ENCODE measurements at regions not wholly inside any gene's neighbourhood (a gene's known extent, or its start where the extent isn't known, plus 50 kb on each side); places are given as distances from the start of the nearest gene placed in this dataset.

DNA sequence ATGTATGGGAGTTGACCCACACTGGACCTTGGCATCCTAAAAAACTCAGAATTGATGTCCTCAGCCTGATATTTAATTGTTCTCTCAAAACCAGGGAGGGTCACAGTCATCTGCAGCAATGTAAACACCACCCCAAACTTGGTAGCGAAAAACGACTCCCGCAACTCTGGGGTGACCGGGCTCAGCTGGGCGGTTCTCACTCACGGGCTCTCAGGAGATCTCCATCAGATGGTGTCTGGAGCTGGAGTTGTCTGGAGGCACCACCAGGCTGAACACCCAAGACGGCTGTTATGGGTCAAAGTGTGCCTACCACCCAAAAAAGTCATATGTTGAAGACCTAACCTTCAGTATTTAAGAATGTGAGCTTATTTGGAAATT, 50.9 kb upstream of the NXT1 start:
- Mint-ChIP-seq H3K27me3 (ENCODE audit: low read depth) (peaks cover 25% of the 10 kb centered on the region), H3K4me3 (ENCODE audit: unreplicated experiment) (no peak overlapping the region), H3K36me3 (ENCODE audit: low read depth) (no peaks in the 10 kb centered on the region), H3K27ac (ENCODE audit: unreplicated experiment) (no peak overlapping the region), H3K4me1 (ENCODE audit: low read depth) (no peaks in the 10 kb centered on the region), H3K9me3 (ENCODE audit: low read depth) (no peaks in the 10 kb centered on the region)
- DNase-seq (ENCODE audit: low spot score) = no peak
- TF ChIP-seq, protein P1, sequence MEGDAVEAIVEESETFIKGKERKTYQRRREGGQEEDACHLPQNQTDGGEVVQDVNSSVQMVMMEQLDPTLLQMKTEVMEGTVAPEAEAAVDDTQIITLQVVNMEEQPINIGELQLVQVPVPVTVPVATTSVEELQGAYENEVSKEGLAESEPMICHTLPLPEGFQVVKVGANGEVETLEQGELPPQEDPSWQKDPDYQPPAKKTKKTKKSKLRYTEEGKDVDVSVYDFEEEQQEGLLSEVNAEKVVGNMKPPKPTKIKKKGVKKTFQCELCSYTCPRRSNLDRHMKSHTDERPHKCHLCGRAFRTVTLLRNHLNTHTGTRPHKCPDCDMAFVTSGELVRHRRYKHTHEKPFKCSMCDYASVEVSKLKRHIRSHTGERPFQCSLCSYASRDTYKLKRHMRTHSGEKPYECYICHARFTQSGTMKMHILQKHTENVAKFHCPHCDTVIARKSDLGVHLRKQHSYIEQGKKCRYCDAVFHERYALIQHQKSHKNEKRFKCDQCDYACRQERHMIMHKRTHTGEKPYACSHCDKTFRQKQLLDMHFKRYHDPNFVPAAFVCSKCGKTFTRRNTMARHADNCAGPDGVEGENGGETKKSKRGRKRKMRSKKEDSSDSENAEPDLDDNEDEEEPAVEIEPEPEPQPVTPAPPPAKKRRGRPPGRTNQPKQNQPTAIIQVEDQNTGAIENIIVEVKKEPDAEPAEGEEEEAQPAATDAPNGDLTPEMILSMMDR (IDR thresholded peaks at IDR 0.05) = no peak

DNA sequence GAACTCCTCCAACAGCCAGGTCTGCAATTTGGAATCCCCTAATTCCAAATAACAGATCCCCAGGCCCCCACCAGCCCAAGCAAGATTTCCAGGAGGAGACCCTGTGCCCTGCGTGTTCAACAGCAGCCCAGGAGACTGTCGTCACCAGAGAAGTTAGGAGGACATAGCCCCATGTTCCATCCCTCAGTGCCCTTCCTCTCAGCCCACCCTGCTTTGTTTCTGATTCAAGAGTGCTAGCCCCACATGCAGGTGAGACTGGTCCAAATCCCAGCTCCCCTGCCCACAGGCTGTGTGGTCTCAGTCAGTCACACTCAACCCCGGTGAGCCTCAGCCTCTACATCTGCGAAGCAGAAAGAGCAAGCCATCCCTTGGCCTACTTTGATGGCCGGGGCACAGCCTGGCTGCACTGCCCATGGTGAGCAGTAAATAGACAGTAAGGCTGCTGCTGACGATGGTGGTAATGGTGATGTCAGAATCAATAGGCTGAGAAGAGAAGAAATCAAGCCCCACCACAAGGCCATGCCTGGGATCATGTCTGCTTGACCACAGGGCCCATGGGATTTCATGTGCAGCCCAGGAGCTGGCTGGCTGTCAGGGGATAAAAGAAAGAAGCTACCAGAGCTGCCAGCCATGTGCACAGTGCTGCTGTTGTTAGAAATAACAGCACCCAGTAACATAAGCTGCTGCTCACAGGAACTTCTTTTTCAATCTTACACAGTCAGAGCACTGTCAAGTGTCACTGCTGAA, 51.5 kb upstream of the NXT1 start:
- no peak overlapping the region for H3K4me3 Mint-ChIP-seq (ENCODE audit: unreplicated experiment)
- H3K27ac Mint-ChIP-seq (ENCODE audit: unreplicated experiment) = no peak overlapping the region

DNA sequence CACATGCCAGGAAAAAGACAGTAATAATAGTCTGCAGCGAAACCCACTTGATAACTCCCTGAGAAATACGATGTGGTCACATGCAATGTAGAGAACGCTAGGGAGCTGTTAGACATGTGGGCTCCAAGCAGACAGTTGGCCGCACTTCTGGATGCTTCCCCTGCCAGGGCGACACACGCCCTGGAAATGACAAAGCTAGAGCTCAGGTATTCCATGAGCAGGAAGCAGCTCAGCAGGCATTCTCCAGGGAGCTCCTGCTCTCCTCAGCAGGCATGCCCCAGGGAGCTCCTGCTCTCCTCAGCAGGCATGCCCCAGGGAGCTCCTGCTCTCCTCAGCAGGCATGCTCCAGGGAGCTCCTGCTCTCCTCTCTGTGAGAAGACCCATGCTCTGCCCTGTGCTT, 52.4 kb upstream of the NXT1 start:
- Mint-ChIP-seq H3K27ac (ENCODE audit: unreplicated experiment) (no peak overlapping the region), H3K9me3 (ENCODE audit: low read depth) (no peaks in the 10 kb centered on the region), H3K4me1 (ENCODE audit: low read depth) (no peaks in the 10 kb centered on the region), H3K36me3 (ENCODE audit: low read depth) (no peaks in the 10 kb centered on the region), H3K27me3 (ENCODE audit: low read depth) (peaks cover 21% of the 10 kb centered on the region), H3K4me3 (ENCODE audit: unreplicated experiment) (no peak overlapping the region)
- DNase-seq (ENCODE audit: low spot score) = no peak
- TF ChIP-seq, protein P1 (IDR thresholded peaks at IDR 0.05) = no peak

More for the DNA sequence above, 51.5 kb upstream of the NXT1 start:
- DNase-seq (ENCODE audit: low spot score) = no peak
- TF ChIP-seq, protein P1 (IDR thresholded peaks at IDR 0.05) = no peak
- no peaks in the 10 kb centered on the region for H3K4me1 Mint-ChIP-seq (ENCODE audit: low read depth)
- H3K36me3 Mint-ChIP-seq (ENCODE audit: low read depth) = no peaks in the 10 kb centered on the region
- H3K9me3 Mint-ChIP-seq (ENCODE audit: low read depth) = no peaks in the 10 kb centered on the region
- H3K27me3 Mint-ChIP-seq (ENCODE audit: low read depth) = peaks cover 27% of the 10 kb centered on the region

DNA sequence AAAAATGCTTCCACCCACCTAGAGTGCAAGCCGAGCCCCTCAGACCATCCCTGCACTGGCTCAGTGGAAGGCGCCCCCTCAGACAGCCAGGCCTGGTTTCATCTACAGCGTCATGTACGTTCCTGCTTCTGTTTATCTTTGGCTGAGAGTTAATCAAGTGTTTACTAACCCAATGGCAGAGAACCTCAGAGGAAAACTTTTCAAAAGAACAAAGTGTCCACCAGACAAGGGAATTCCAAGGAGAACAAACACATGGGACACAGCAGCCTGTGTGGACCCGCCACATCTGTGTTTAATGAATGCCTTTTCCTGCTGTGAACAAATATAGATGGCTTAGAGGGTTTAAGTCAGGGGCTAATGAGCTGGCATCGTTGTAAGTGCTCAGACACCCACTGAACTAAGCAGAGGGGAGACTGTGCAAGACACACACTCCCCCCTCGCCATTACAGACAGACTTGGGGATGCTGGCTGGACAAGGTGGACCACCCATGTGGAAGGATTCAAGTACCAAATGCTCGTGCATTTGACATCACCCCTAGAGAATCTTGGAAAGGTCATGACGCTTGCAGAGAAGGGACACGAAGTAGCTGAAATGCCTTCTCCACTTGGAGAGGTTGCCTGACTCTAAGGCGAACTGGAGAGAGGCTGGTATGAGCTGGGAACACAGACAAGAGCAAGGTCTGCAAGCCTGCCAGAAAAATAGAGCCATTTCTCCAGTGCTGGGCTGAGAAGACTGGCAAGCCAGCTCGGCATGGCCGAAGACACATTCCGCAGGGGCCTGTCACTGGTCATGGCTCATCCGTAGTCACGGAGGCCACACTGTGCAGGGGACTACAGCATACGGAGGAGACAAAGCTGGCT, 53.5 kb upstream of the NXT1 start:
- DNase-seq (ENCODE audit: low spot score) = no peak
- TF ChIP-seq, protein P1 (IDR thresholded peaks at IDR 0.05) = no peak
- H3K4me3 Mint-ChIP-seq (ENCODE audit: unreplicated experiment) = no peak overlapping the region
- no peak overlapping the region for H3K27ac Mint-ChIP-seq (ENCODE audit: unreplicated experiment)
- no peaks in the 10 kb centered on the region for H3K4me1 Mint-ChIP-seq (ENCODE audit: low read depth)
- no peaks in the 10 kb centered on the region for H3K36me3 Mint-ChIP-seq (ENCODE audit: low read depth)
- peaks cover 19% of the 10 kb centered on the region for H3K27me3 Mint-ChIP-seq (ENCODE audit: low read depth)
- no peaks in the 10 kb centered on the region for H3K9me3 Mint-ChIP-seq (ENCODE audit: low read depth)

DNA sequence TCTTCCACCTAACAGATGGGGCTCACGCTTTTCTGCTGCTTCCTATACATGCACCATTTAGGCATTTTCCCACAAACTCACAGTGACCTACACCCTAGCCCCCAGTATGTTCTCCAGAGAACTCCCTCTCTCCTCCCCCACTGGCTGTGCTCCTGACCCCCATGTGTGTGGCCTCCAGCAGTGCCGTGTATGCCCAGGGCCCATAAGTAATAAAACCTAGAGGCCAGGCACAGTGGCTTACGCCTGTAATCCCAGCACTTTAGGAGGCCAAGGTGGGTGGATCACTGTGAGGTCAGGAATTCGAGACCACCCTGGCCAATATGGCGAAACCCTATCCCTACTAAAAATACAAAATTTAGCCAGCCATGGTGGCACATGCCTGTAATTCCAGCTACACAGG, 54.7 kb upstream of the NXT1 start:
- Mint-ChIP-seq H3K4me1 (ENCODE audit: low read depth) (no peaks in the 10 kb centered on the region), H3K27me3 (ENCODE audit: low read depth) (peaks cover 22% of the 10 kb centered on the region), H3K4me3 (ENCODE audit: unreplicated experiment) (no peak overlapping the region), H3K27ac (ENCODE audit: unreplicated experiment) (no peak overlapping the region), H3K36me3 (ENCODE audit: low read depth) (no peaks in the 10 kb centered on the region), H3K9me3 (ENCODE audit: low read depth) (no peaks in the 10 kb centered on the region)
- DNase-seq (ENCODE audit: low spot score) = no peak
- TF ChIP-seq, protein P1 (IDR thresholded peaks at IDR 0.05) = no peak

Measured in chondrocyte (in vitro differentiated cells).